IMR-90 (cell line): ENCODE measurements at regions not wholly inside any gene's neighbourhood (a gene's known extent, or its start where the extent isn't known, plus 50 kb on each side); places are given as distances from the start of the nearest gene placed in this dataset.

ENCODE experiments used
- ATAC-seq: fragments of 200-7000 bp; cut with Tn5 transposase; 2 replicates; pipeline ENCODE4 v1.9.1; 2020; ENCODE audit warnings: low read depth, mild to moderate bottlenecking, moderate library complexity
- BruUV-seq: library from RNA; stranded (reverse); fragments of 400-500 nt; replicated peaks from 2 replicates; lab custom pipeline; 2021; lab: Mats Ljungman, UMichigan
- CTCF ChIA-PET: fragments of 300-600 bp; formaldehyde crosslinking; extraction: SDS; loops from one replicate; lab custom pipeline; 2021; ENCODE audit warnings: antibody characterized with exemption; lab: Yijun Ruan, JAX
- POLR2A ChIA-PET: fragments of 300-600 bp; sonication (Branson Sonifier 250); formaldehyde crosslinking; loops from one replicate; lab custom pipeline; 2022; ENCODE audit warnings: antibody characterized with exemption; ENCODE audit not compliant: unreplicated experiment; lab: Charles Lee
- DNase-seq: peaks from one replicate; pipeline ENCODE4 v3.0.0; 2013
- H2AFZ ChIP-seq: replicated peaks from 2 replicates; pipeline ENCODE3; 2013; ENCODE audit warnings: low read length, mild to moderate bottlenecking; ENCODE audit not compliant: poor library complexity
- H2AK5ac ChIP-seq: 2 replicates; pipeline ENCODE4 v1.6.1; 2013; ENCODE audit warnings: low read depth, low read length, inconsistent platforms
- H2AK9ac ChIP-seq: replicated peaks from 2 replicates; pipeline ENCODE3; 2013; ENCODE audit warnings: mild to moderate bottlenecking, low read depth, low read length, moderate library complexity; ENCODE audit not compliant: poor library complexity
- H2BK120ac ChIP-seq: 2 replicates; pipeline ENCODE4 v1.6.1; 2013; ENCODE audit warnings: low read depth, low read length, inconsistent platforms
- H2BK15ac ChIP-seq: 3 replicates; pipeline ENCODE4 v1.6.1; 2013; ENCODE audit warnings: low read depth, low read length, inconsistent platforms
- H2BK20ac ChIP-seq: 2 replicates; pipeline ENCODE4 v1.6.1; 2013; ENCODE audit warnings: low read depth, mild to moderate bottlenecking, inconsistent platforms, low read length, moderate library complexity
- H2BK5ac ChIP-seq: 2 replicates; pipeline ENCODE4 v1.6.1; 2013; ENCODE audit warnings: mild to moderate bottlenecking, low read depth, low read length, inconsistent platforms; ENCODE audit not compliant: poor library complexity, severe bottlenecking
- H3K14ac ChIP-seq: replicated peaks from 2 replicates; pipeline ENCODE4 v1.6.1; 2013; ENCODE audit warnings: low read depth, low read length, inconsistent platforms
- H3K18ac ChIP-seq: 2 replicates; pipeline ENCODE4 v1.6.1; 2013; ENCODE audit warnings: low read depth, low read length, control low read depth
- H3K23ac ChIP-seq: 2 replicates; pipeline ENCODE4 v1.6.1; 2013; ENCODE audit warnings: low read depth, low read length, inconsistent platforms
- H3K27ac ChIP-seq: 2 replicates; pipeline ENCODE4 v1.5.1; 2013; ENCODE audit warnings: mild to moderate bottlenecking, control low read depth, low read length; ENCODE audit not compliant: insufficient read depth
- H3K27me3 ChIP-seq: 2 replicates; pipeline ENCODE4 v1.6.1; 2013; ENCODE audit warnings: low read length; ENCODE audit not compliant: control insufficient read depth, insufficient read depth
- H3K36me3 ChIP-seq: 2 replicates; pipeline ENCODE4 v1.6.1; 2013; ENCODE audit warnings: low read length, mixed read lengths; ENCODE audit not compliant: control insufficient read depth, insufficient read depth
- H3K4ac ChIP-seq: 2 replicates; pipeline ENCODE4 v1.6.1; 2013; ENCODE audit warnings: low read depth, low read length, inconsistent platforms
- H3K4me1 ChIP-seq: 2 replicates; pipeline ENCODE4 v1.6.1; 2013; ENCODE audit warnings: low read length, mixed read lengths; ENCODE audit not compliant: control insufficient read depth, insufficient read depth
- H3K4me2 ChIP-seq: 2 replicates; pipeline ENCODE4 v1.6.1; 2013; ENCODE audit warnings: low read depth, mild to moderate bottlenecking, control low read depth, low read length, moderate library complexity
- H3K4me3 ChIP-seq: 2 replicates; pipeline ENCODE4 v1.5.1; 2013; ENCODE audit warnings: low read depth, mild to moderate bottlenecking, control low read depth, low read length, moderate library complexity; ENCODE audit not compliant: insufficient read depth
- H3K56ac ChIP-seq: 2 replicates; pipeline ENCODE4 v1.6.1; 2013; ENCODE audit warnings: low read length, inconsistent platforms; ENCODE audit not compliant: insufficient read depth; ENCODE audit errors: extremely low read depth
- H3K79me1 ChIP-seq, 2 experiments: 2 replicates each; pipeline ENCODE4 v1.6.1; 2013; ENCODE audit warnings: low read length in 2 of 2, inconsistent platforms in 1 of 2, low read depth in 1 of 2
- H3K9ac ChIP-seq: 2 replicates; pipeline ENCODE4 v1.6.1; 2013; ENCODE audit warnings: low read depth, low read length, control low read depth
- H3K9me1 ChIP-seq: 2 replicates; pipeline ENCODE4 v1.6.1; 2013; ENCODE audit warnings: low read length, inconsistent platforms; ENCODE audit not compliant: insufficient read depth
- H3K9me3 ChIP-seq: 2 replicates; pipeline ENCODE4 v1.6.1; 2013; ENCODE audit warnings: low read length; ENCODE audit not compliant: control insufficient read depth, insufficient read depth
- H4K20me1 ChIP-seq: 2 replicates; pipeline ENCODE4 v1.6.1; 2013; ENCODE audit warnings: low read length, inconsistent platforms; ENCODE audit not compliant: insufficient read depth
- H4K5ac ChIP-seq: 2 replicates; pipeline ENCODE4 v1.6.1; 2013; ENCODE audit warnings: mild to moderate bottlenecking, low read depth, low read length, control low read depth
- H4K8ac ChIP-seq, 2 experiments: 2 replicates each; pipeline ENCODE4 v1.6.1; 2013; ENCODE audit warnings: low read depth in 2 of 2, low read length in 2 of 2, control low read depth in 1 of 2, inconsistent platforms in 1 of 2
- H4K91ac ChIP-seq: 2 replicates; pipeline ENCODE4 v1.6.1; 2013; ENCODE audit warnings: low read depth, low read length, inconsistent platforms; ENCODE audit not compliant: insufficient read depth
- SMC3 ChIP-seq: fragments of 150-350 bp; IDR thresholded peaks from 2 replicates; pipeline ENCODE4 v1.6.1; 2016; ENCODE audit warnings: low read depth, mild to moderate bottlenecking, antibody characterized with exemption, low read length, moderate library complexity
- WGBS, 2 experiments: methylation state at CpG; one replicate each; pipeline versions ENCODE4 v1.1.5 to v1.1.7; 2013; ENCODE audit warnings: missing lambda C conversion rate in 2 of 2; ENCODE audit not compliant: insufficient read length in 1 of 2; ENCODE audit errors: extremely low coverage in 2 of 2; 5-methylcytosine and 5-hydroxymethylcytosine counted together
- dilution Hi-C: fragments of 300-500 bp; cut with HindIII; formaldehyde crosslinking; loops from one replicate; pipeline ENCODE4 v1.14.3; 2018; ENCODE audit warnings: low sequenced_read_pairs; ENCODE audit not compliant: unreplicated experiment
- in situ Hi-C: fragments of 300-500 bp; cut with MboI; formaldehyde crosslinking; loops from 3 replicates; pipeline ENCODE4 v1.14.3; 2019; ENCODE audit warnings: low sequenced_read_pairs, inconsistent platforms, mixed read lengths
- intact Hi-C: fragments of 100-400 bp; cut with micrococcal nuclease; formaldehyde crosslinking; loops from 2 replicates; pipeline ENCODE4 v1.10.0; 2022

- intact Hi-C loops = no loop called here
- TF ChIP-seq SMC3 = no peak
- H2BK120ac ChIP-seq = no peak overlapping the region
- H3K9ac ChIP-seq = no peak overlapping the region
- H4K8ac ChIP-seq = no peak overlapping the region
- H4K20me1 ChIP-seq = no peaks in the 10 kb centered on the region
- no peak overlapping the region for H2AK5ac ChIP-seq
- ATAC-seq = no peak
- no peak overlapping the region for H2AFZ ChIP-seq
- H3K36me3 ChIP-seq = no peaks in the 10 kb centered on the region
- no peak overlapping the region for H3K18ac ChIP-seq
- no TSS peak for BruUV-seq
- H3K4ac ChIP-seq = no peak overlapping the region
- no CpG with 5 or more reads among the region's 2 CpGs for WGBS, 2 experiments
- CTCF ChIA-PET = no interaction called here
- no peak overlapping the region for H3K23ac ChIP-seq
- no peak overlapping the region for H2BK15ac ChIP-seq
- no peaks in the 10 kb centered on the region for H3K4me1 ChIP-seq
- H3K27me3 ChIP-seq = no peaks in the 10 kb centered on the region
- no peak overlapping the region for H3K4me3 ChIP-seq
- no peak overlapping the region for H2BK5ac ChIP-seq
- H2AK9ac ChIP-seq = no peak overlapping the region
- no peak for DNase-seq
- no peak overlapping the region for H3K4me2 ChIP-seq
- H4K91ac ChIP-seq = no peak overlapping the region
- H3K9me3 ChIP-seq = no peaks in the 10 kb centered on the region
- dilution Hi-C loops = no loop called here
- H3K56ac ChIP-seq = no peak overlapping the region
- H3K9me1 ChIP-seq = no peaks in the 10 kb centered on the region
- H2BK20ac ChIP-seq = no peak overlapping the region
- no peak overlapping the region for H4K5ac ChIP-seq
- POLR2A ChIA-PET = no interaction called here
- in situ Hi-C loops = no loop called here
- H3K14ac ChIP-seq = no peak overlapping the region
- no peak overlapping the region for H3K27ac ChIP-seq
- H3K79me1 ChIP-seq = no peaks in the 10 kb centered on the region
These were observed 376.7 kb upstream of the PDZRN3 start for GRCh38 chr3:74001436-74001835.
